Type B pancreatic cell (in vitro differentiated cells): ENCODE measurements at regions not wholly inside any gene's neighbourhood (a gene's known extent, or its start where the extent isn't known, plus 50 kb on each side); places are given as distances from the start of the nearest gene placed in this dataset.

Experiments
- DNase-seq: peaks from one replicate; pipeline ENCODE4 v3.0.0; 2021; ENCODE audit warnings: mixed read lengths; ENCODE audit not compliant: unreplicated experiment; ENCODE audit errors: extremely low spot score
- H3K27ac Mint-ChIP-seq: 2 replicates; pipeline ENCODE4 v1.8.0; 2021; ENCODE audit warnings: mild to moderate bottlenecking, mixed read lengths
- H3K27me3 Mint-ChIP-seq: 2 replicates; pipeline ENCODE4 v1.8.0; 2021; ENCODE audit warnings: mixed read lengths
- H3K36me3 Mint-ChIP-seq: 2 replicates; pipeline ENCODE4 v1.8.0; 2021; ENCODE audit warnings: mixed read lengths
- H3K4me1 Mint-ChIP-seq: one replicate; pipeline ENCODE4 v1.8.0; 2021; ENCODE audit warnings: mixed read lengths; ENCODE audit not compliant: unreplicated experiment
- H3K4me3 Mint-ChIP-seq: 2 replicates; pipeline ENCODE4 v1.8.0; 2021; ENCODE audit warnings: mild to moderate bottlenecking, mixed read lengths
- H3K9me3 Mint-ChIP-seq: 2 replicates; pipeline ENCODE4 v1.8.0; 2021; ENCODE audit warnings: mixed read lengths
- CTCF ChIP-seq: fragments of 200-600 bp; sonication (generic); conservative IDR thresholded peaks from 2 replicates; pipeline ENCODE4 v1.5.0; 2021; ENCODE audit warnings: antibody characterized with exemption, mild to moderate bottlenecking

GRCh38 chr18:78734614-78734945 is 245.0 kb upstream of the SALL3 start:
- peak; percentile 42 for DNase-seq
- Mint-ChIP-seq H3K27ac (no peak overlapping the region), H3K27me3 (peaks cover 14% of the 10 kb centered on the region), H3K4me1 (peaks cover 3% of the 10 kb centered on the region), H3K9me3 (no peaks in the 10 kb centered on the region), H3K4me3 (no peak overlapping the region), H3K36me3 (no peaks in the 10 kb centered on the region)
- TF ChIP-seq CTCF, result no peak

DNA sequence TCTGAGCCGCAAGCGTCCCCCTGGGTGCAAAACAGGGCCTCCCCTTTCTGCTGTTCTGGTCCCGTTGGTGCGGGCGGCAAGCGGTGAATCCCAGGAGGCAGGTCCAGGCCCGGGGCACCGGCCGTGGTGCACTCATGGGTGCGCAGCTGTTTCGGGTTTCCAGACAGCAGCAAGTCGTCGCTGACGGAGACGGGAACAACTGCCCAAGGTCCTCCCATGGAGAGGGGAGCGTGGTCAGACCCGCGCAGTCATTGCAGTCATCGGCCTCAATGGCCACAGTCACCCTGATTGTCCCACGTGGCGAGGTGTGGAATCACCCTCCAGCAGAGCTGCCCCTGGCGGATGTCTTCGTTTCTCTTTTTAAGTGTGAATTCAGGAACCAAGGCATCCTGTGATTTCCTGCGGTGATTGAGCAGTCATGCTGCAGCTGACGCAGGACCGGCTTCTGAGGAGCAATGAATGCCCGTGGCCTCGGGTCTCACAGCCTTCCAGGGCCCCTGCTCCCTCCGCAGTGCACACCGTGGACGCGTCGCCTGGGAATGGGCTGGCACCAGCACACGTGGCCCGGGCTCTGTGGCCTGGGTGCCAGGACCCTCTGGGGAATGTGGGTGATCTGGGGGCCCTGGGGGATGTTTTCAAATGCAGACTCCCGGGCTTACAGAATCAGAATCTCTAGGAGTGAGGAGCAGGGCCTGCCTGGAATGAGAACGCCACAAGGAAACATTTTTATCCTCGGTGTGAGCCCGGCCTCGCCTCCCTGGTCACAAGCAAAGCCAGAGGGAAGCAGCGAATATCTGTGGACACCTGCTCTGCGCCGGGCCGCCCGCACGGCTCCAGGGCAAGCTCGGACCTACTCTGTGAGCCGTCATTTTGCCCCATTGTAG is 244.2 kb upstream of the SALL3 start:
- Mint-ChIP-seq H3K27ac (no peak overlapping the region), H3K4me3 (no peak overlapping the region), H3K4me1 (peaks cover 3% of the 10 kb centered on the region), H3K36me3 (no peaks in the 10 kb centered on the region), H3K9me3 (no peaks in the 10 kb centered on the region), H3K27me3 (peaks cover 11% of the 10 kb centered on the region)
- no peak for TF ChIP-seq CTCF
- DNase-seq, result peak; percentile 65

DNA sequence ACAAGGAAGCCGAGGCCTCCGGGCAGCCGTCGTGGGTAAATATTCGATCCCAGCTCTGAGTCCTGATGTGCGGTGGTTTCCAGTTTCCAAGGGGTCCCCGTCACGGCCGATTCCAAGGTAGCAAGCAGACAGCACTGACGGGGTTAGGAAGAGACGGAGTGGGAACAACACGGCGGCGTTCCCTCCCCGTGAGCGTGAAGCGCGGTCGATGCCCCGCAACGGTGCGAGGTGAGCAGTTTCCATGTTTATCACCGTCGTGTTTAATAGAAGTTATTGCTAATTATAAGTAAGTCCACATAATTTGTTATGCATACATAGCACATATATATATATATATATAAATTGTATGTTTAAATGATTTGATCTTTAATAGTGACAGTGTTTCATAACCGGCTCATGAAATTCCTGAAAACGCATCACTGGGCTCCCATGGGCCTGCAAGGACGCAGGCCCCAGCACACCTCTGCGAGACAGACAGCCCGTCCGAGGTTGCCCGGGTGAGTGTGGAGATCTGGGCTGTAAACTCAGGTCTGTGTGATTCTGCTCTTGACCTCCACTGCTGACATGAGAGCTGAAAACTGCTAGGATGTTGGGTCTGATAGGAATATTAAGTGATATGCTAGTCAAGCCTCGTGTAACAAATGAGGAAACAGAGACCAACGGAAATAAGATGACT is 243.5 kb upstream of the SALL3 start:
- Mint-ChIP-seq H3K9me3 (no peaks in the 10 kb centered on the region), H3K4me3 (no peak overlapping the region), H3K27ac (no peak overlapping the region), H3K36me3 (no peaks in the 10 kb centered on the region), H3K27me3 (peaks cover 14% of the 10 kb centered on the region), H3K4me1 (peaks cover 5% of the 10 kb centered on the region)
- no peak for DNase-seq
- no peak for TF ChIP-seq CTCF

DNA sequence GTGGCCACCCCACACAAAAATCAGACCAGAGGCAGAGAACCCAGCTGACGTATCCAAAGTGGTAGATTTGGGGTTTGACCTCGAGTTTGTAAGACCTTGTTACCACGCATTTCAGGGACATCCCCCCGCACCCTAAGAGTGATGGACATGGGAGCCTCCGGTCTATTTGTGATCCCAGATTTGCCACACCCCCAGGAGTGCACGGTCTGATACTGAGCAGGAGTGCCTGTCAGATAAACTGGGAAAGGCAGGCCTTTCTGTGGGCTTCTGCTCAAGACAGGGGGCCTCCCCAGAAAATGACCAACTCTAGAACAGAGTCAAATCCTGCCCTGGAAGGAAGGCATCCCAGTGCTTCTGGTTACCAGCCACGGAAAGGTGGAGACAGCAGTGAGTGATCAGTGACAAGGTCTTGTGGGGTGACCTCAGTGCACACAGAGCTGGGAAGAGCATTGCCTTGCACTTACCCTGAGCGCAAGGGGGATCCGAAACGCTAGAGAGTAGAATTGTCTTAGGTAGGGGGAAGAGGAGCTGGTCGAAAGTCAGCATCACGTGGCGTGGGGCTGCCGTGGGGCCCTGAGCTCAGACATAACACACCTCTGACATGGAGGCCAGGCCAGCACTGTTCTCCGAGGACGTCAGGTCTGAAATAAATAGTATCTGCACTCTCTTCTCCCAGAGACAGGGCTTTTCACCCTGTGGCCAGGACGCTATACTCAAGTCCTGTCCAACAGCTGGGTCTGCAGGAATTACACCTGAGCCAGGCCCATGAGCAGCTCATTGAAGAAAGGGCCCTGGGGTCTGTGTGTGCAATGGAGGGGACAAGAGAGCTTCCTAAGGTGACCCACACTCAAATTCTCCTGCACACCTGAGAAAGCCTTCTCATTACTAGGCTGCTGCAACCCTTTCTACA is 242.4 kb upstream of the SALL3 start:
- H3K27me3 Mint-ChIP-seq, result peaks cover 14% of the 10 kb centered on the region
- H3K36me3 Mint-ChIP-seq, result no peaks in the 10 kb centered on the region
- no peaks in the 10 kb centered on the region for H3K9me3 Mint-ChIP-seq
- peaks cover 8% of the 10 kb centered on the region for H3K4me1 Mint-ChIP-seq
- no peak for TF ChIP-seq CTCF
- H3K27ac Mint-ChIP-seq, result no peak overlapping the region
- H3K4me3 Mint-ChIP-seq, result no peak overlapping the region
- no peak for DNase-seq

DNA sequence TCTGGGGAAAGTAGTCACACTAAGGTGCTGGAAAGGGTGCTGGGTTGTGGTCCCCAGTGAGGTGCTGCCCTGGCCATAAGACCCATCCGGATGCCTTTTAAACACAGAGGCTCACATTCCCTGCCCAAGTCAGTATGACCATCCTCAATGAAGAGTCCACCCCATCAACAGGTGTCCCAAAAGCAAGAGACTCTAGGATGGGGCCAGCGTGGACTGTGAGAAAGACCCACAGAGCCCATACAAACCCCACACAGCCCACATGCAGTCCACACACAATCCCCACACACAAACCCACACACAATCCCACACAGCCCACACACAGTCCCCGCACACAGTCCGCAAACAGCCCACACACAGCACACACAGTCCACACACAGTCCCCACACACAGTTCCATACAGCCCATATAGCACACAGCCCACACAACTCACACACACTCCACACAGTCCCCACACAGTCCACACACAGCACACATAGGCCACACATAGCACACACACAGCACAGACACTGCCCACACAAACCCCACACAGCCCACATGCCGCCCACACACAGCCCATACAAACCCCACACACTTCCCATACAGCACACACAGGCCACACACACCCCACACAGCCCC is 241.4 kb upstream of the SALL3 start:
- Mint-ChIP-seq H3K4me3 (no peak overlapping the region), H3K36me3 (no peaks in the 10 kb centered on the region), H3K27me3 (peaks cover 16% of the 10 kb centered on the region), H3K27ac (no peak overlapping the region), H3K4me1 (peaks cover 8% of the 10 kb centered on the region), H3K9me3 (no peaks in the 10 kb centered on the region)
- no peak for DNase-seq
- no peak for TF ChIP-seq CTCF
